GM23248 (cell line): ENCODE measurements at regions not wholly inside any gene's neighbourhood (a gene's known extent, or its start where the extent isn't known, plus 50 kb on each side); places are given as distances from the start of the nearest gene placed in this dataset.
A peak's percentile ranks its signal among the peaks of the same experiment; 100 is the strongest.

Experiments used
- DNase-seq: peaks from one replicate; pipeline ENCODE4 v3.0.0-alpha.2; 2015
- H2AFZ ChIP-seq: fragments of 200-600 bp; sonication (generic); 2 replicates; pipeline ENCODE4 v1.6.1; 2016; ENCODE audit warnings: antibody characterized with exemption
- H3F3A ChIP-seq: fragments of 200-600 bp; sonication (generic); 2 replicates; pipeline ENCODE4 v1.6.1; 2016; ENCODE audit warnings: mild to moderate bottlenecking, antibody characterized with exemption, mixed run types; ENCODE audit not compliant: insufficient read depth
- H3K27ac ChIP-seq: fragments of 200-600 bp; sonication (generic); 2 replicates; pipeline ENCODE4 v1.5.1; 2016; ENCODE audit warnings: mild to moderate bottlenecking
- H3K27me3 ChIP-seq: fragments of 200-600 bp; sonication (generic); replicated peaks from 2 replicates; pipeline ENCODE4 v1.6.1; 2016; ENCODE audit warnings: mild to moderate bottlenecking; ENCODE audit not compliant: insufficient read depth
- H3K36me3 ChIP-seq: fragments of 200-600 bp; sonication (generic); 2 replicates; pipeline ENCODE4 v1.6.1; 2016; ENCODE audit warnings: low read depth, mild to moderate bottlenecking
- H3K4me1 ChIP-seq: fragments of 200-600 bp; sonication (generic); 2 replicates; pipeline ENCODE4 v1.6.1; 2016; ENCODE audit warnings: mild to moderate bottlenecking; ENCODE audit not compliant: insufficient read depth
- H3K4me2 ChIP-seq: fragments of 200-600 bp; sonication (generic); one replicate; pipeline ENCODE4 v1.6.1; 2016; ENCODE audit warnings: mild to moderate bottlenecking; ENCODE audit not compliant: unreplicated experiment
- H3K4me3 ChIP-seq: fragments of 200-600 bp; sonication (generic); 2 replicates; pipeline ENCODE4 v1.5.1; 2016; ENCODE audit warnings: mild to moderate bottlenecking
- H3K79me2 ChIP-seq: fragments of 200-600 bp; sonication (generic); 2 replicates; pipeline ENCODE4 v1.6.1; 2016; ENCODE audit warnings: mild to moderate bottlenecking; ENCODE audit not compliant: insufficient read depth
- H3K9ac ChIP-seq: fragments of 200-600 bp; sonication (generic); 2 replicates; pipeline ENCODE4 v1.6.1; 2016; ENCODE audit warnings: mild to moderate bottlenecking
- H3K9me2 ChIP-seq: fragments of 200-600 bp; sonication (generic); 2 replicates; pipeline ENCODE4 v1.6.1; 2016; ENCODE audit warnings: mixed run types, mild to moderate bottlenecking, moderate library complexity; ENCODE audit not compliant: insufficient read depth
- H3K9me3 ChIP-seq: fragments of 200-600 bp; sonication (generic); one replicate; pipeline ENCODE4 v1.6.1; 2017; ENCODE audit warnings: low read depth
- H4K20me1 ChIP-seq: fragments of 200-600 bp; sonication (generic); 2 replicates; pipeline ENCODE4 v1.6.0; 2016; ENCODE audit not compliant: insufficient read depth
- EZH2 ChIP-seq: fragments of 200-600 bp; sonication (generic); IDR thresholded peaks from 2 replicates; pipeline ENCODE4 v1.6.1; 2018; ENCODE audit warnings: antibody characterized with exemption, mild to moderate bottlenecking; ENCODE audit not compliant: insufficient read depth, poor library complexity, severe bottlenecking
- EZH2phosphoT487 ChIP-seq: fragments of 200-600 bp; sonication (generic); IDR thresholded peaks from 2 replicates; pipeline ENCODE4 v1.6.1; 2018; ENCODE audit warnings: antibody characterized with exemption, moderate library complexity, mild to moderate bottlenecking, low read depth; ENCODE audit not compliant: insufficient read depth
- WGBS, 2 experiments: methylation state at CpG; one replicate each; pipeline ENCODE4 v1.1.6; 2015 to 2017; ENCODE audit warnings: low lambda C conversion rate in 2 of 2, low coverage in 1 of 2; ENCODE audit errors: missing lambda C conversion rate in 2 of 2; 5-methylcytosine and 5-hydroxymethylcytosine counted together
- in situ Hi-C: fragments of 300-500 bp; cut with MboI; formaldehyde crosslinking; loops from 2 replicates; pipeline ENCODE4 v1.15.0; 2020

- no peak overlapping the region for H3K27ac ChIP-seq
- H3K4me2 ChIP-seq, result no peak overlapping the region
- no peaks in the 10 kb centered on the region for H3K9me2 ChIP-seq
- no peak overlapping the region for H2AFZ ChIP-seq
- peaks cover 33% of the 10 kb centered on the region for H3F3A ChIP-seq
- no peaks in the 10 kb centered on the region for H3K9me3 ChIP-seq
- no peaks in the 10 kb centered on the region for H4K20me1 ChIP-seq
- no peak overlapping the region for H3K4me3 ChIP-seq
- no peak for DNase-seq
- no peaks in the 10 kb centered on the region for H3K27me3 ChIP-seq
- H3K4me1 ChIP-seq, result peaks cover 36% of the 10 kb centered on the region
- no peaks in the 10 kb centered on the region for H3K79me2 ChIP-seq
- H3K36me3 ChIP-seq, result no peaks in the 10 kb centered on the region
- WGBS, 2 experiments, result 93 to 95% methylated on average over 10 to 11 of the region's 11 CpGs
- in situ Hi-C loops, result no loop called here
- TF ChIP-seq EZH2phosphoT487, result no peak
- no peak for TF ChIP-seq EZH2
- no peak overlapping the region for H3K9ac ChIP-seq
Measured at GRCh38 chr2:46816151-46816845, 99.3 kb downstream of the MCFD2 start.

- H3K27me3 ChIP-seq, result no peaks in the 10 kb centered on the region
- H4K20me1 ChIP-seq, result no peaks in the 10 kb centered on the region
- no peaks in the 10 kb centered on the region for H3K9me3 ChIP-seq
- TF ChIP-seq EZH2phosphoT487, result no peak
- no peak for TF ChIP-seq EZH2
- H3K9ac ChIP-seq, result no peak overlapping the region
- no peaks in the 10 kb centered on the region for H3K79me2 ChIP-seq
- H3K36me3 ChIP-seq, result no peaks in the 10 kb centered on the region
- no peak overlapping the region for H2AFZ ChIP-seq
- H3K4me1 ChIP-seq, result peaks cover 37% of the 10 kb centered on the region
- H3K27ac ChIP-seq, result peak overlapping the region; percentile 79
- WGBS, 2 experiments, result 71 to 76% methylated on average over 10 of the region's 10 CpGs
- peaks cover 40% of the 10 kb centered on the region for H3F3A ChIP-seq
- in situ Hi-C loops, result no loop called here
- no peak overlapping the region for H3K4me2 ChIP-seq
- DNase-seq, result no peak
- no peak overlapping the region for H3K4me3 ChIP-seq
- no peaks in the 10 kb centered on the region for H3K9me2 ChIP-seq
Measured at GRCh38 chr2:46815121-46815802, 100.3 kb downstream of the MCFD2 start.

GRCh38 chr2:46814160-46814961, 101.2 kb downstream of the MCFD2 start:
- H3K4me2 ChIP-seq, result no peak overlapping the region
- no peaks in the 10 kb centered on the region for H3K9me2 ChIP-seq
- H3K79me2 ChIP-seq, result no peaks in the 10 kb centered on the region
- 32 to 38% methylated on average over 17 of the region's 17 CpGs for WGBS, 2 experiments
- peak overlapping the region; percentile 79 for H3K27ac ChIP-seq
- in situ Hi-C loops, result no loop called here
- no peaks in the 10 kb centered on the region for H3K9me3 ChIP-seq
- peak overlapping the region; percentile 68 for H3K9ac ChIP-seq
- DNase-seq, result peak; percentile 75
- TF ChIP-seq EZH2phosphoT487 (no peak), EZH2 (no peak)
- H2AFZ ChIP-seq, result 0 out of 2 replicates have a peak overlapping the region, but pooled peaks have one; percentile 8
- H3K27me3 ChIP-seq, result no peaks in the 10 kb centered on the region
- no peak overlapping the region for H3K4me3 ChIP-seq
- peaks cover 37% of the 10 kb centered on the region for H3K4me1 ChIP-seq
- H4K20me1 ChIP-seq, result no peaks in the 10 kb centered on the region
- peaks cover 44% of the 10 kb centered on the region for H3F3A ChIP-seq
- H3K36me3 ChIP-seq, result no peaks in the 10 kb centered on the region

GRCh38 chr2:46813680-46814079, 101.9 kb downstream of the MCFD2 start:
- Histone ChIP-seq H3K9me3 (no peaks in the 10 kb centered on the region), H2AFZ (no peak overlapping the region), H3K4me3 (no peak overlapping the region), H3K27me3 (no peaks in the 10 kb centered on the region), H3K4me2 (no peak overlapping the region), H4K20me1 (no peaks in the 10 kb centered on the region), H3K9ac (peak overlapping the region; percentile 68; the same call in 1 of the 2 replicates), H3F3A (peaks cover 51% of the 10 kb centered on the region), H3K4me1 (peaks cover 37% of the 10 kb centered on the region), H3K27ac (peak overlapping the region; percentile 79), H3K79me2 (no peaks in the 10 kb centered on the region), H3K36me3 (no peaks in the 10 kb centered on the region), H3K9me2 (no peaks in the 10 kb centered on the region)
- in situ Hi-C loops, result no loop called here
- no peak for TF ChIP-seq EZH2
- TF ChIP-seq EZH2phosphoT487, result no peak
- 70 to 83% methylated on average over 4 of the region's 4 CpGs for WGBS, 2 experiments
- no peak for DNase-seq
